ENCODE measurements at regions not wholly inside any gene's neighbourhood (a gene's known extent, or its start where the extent isn't known, plus 50 kb on each side); places are given as distances from the start of the nearest gene placed in this dataset.

DNA sequence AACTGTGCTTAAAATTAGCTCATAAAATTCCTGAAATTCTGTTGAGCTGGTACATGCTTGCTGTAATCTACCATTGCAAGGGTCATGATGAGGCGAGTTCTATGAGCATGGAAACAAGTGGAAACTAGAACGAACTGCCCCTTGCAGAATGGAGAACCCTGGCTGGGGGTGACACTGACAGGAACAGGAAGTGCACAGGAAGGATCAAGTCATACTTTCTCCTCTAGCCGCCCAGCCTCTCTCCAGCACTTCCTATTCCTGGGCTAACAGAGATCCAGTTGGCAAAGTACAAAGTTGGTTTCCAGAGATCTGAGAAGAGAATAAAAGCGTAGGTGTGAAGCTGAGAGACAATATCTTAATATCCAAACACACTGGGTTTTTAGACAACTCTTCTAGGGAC, 414.2 kb upstream of the PODXL start:
- Histone ChIP-seq H3K27me3 (no peaks in the 10 kb centered on the region), H3K4me3 (no peak overlapping the region), H3K27ac (no peak overlapping the region), H3K36me3 (no peaks in the 10 kb centered on the region), H3K9me3 (no peaks in the 10 kb centered on the region), H3K4me1 (no peaks in the 10 kb centered on the region)
- no peak for TF ChIP-seq CTCF (IDR thresholded peaks at IDR 0.05)
- DNase-seq (ENCODE audit: low spot score) = no peak

- Histone ChIP-seq H3K4me3 (no peak overlapping the region), H3K27me3 (no peaks in the 10 kb centered on the region), H3K27ac (no peak overlapping the region), H3K4me1 (no peaks in the 10 kb centered on the region), H3K9me3 (no peaks in the 10 kb centered on the region), H3K36me3 (no peaks in the 10 kb centered on the region)
- no peak for DNase-seq (ENCODE audit: low spot score)
- TF ChIP-seq CTCF (IDR thresholded peaks at IDR 0.05) = no peak
Observed at GRCh38 chr7:131969560-131969959, 413.1 kb upstream of the PODXL start.

- H3K27me3 ChIP-seq = no peaks in the 10 kb centered on the region
- H3K4me3 ChIP-seq = no peak overlapping the region
- H3K36me3 ChIP-seq = no peaks in the 10 kb centered on the region
- no peak overlapping the region for H3K27ac ChIP-seq
- TF ChIP-seq CTCF (IDR thresholded peaks at IDR 0.05) = no peak
- H3K4me1 ChIP-seq = no peaks in the 10 kb centered on the region
- no peak for DNase-seq (ENCODE audit: low spot score)
- no peaks in the 10 kb centered on the region for H3K9me3 ChIP-seq
Observed at GRCh38 chr7:131967216-131967730, 410.8 kb upstream of the PODXL start.

- Histone ChIP-seq H3K36me3 (no peaks in the 10 kb centered on the region), H3K27ac (no peak overlapping the region), H3K9me3 (no peaks in the 10 kb centered on the region), H3K4me3 (no peak overlapping the region), H3K27me3 (no peaks in the 10 kb centered on the region), H3K4me1 (no peaks in the 10 kb centered on the region)
- no peak for TF ChIP-seq CTCF (IDR thresholded peaks at IDR 0.05)
- no peak for DNase-seq (ENCODE audit: low spot score)
Observed at GRCh38 chr7:131964203-131964602, 407.8 kb upstream of the PODXL start.

DNA sequence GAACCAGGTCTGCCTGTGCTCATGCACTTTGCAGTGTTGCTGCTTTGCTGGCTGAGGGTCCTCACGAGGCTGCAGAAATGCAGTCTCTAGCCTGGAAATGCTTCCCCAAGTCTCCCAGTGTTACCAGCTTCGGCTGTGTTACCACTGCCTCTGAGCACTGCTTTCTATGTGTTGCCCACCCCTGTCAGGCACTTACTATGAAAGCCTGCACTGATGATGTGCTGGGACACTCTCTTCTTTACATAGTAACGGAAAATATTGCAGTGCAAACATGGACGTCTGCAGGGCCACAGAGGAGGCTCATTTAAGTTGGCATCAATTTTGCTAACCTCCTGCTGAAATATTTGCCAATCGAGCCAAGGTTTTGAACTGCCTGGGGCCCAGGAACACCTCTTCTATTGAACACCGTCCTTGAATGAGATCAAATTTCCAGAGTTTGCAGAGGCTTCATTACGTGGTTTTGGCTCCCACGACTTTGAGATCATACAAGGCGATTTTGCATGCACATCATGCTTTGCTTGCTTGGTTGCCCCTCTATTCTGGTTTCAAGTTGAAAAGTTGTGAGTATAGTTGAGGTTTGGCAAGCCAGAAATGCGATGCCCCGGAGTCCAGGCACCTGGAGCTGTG, 404.7 kb upstream of the PODXL start:
- H3K4me1 ChIP-seq = no peaks in the 10 kb centered on the region
- H3K4me3 ChIP-seq = no peak overlapping the region
- H3K9me3 ChIP-seq = peaks cover 0 to 5% of the 10 kb centered on the region in 2 donors
- DNase-seq (ENCODE audit: low spot score) = no peak
- H3K27ac ChIP-seq = no peak overlapping the region
- no peak for TF ChIP-seq CTCF (IDR thresholded peaks at IDR 0.05)
- H3K36me3 ChIP-seq = no peaks in the 10 kb centered on the region
- no peaks in the 10 kb centered on the region for H3K27me3 ChIP-seq

Measured in right atrium auricular region (tissue), 2 donors.